ENCODE measurements at regions not wholly inside any gene's neighbourhood (a gene's known extent, or its start where the extent isn't known, plus 50 kb on each side); places are given as distances from the start of the nearest gene placed in this dataset.

DNA sequence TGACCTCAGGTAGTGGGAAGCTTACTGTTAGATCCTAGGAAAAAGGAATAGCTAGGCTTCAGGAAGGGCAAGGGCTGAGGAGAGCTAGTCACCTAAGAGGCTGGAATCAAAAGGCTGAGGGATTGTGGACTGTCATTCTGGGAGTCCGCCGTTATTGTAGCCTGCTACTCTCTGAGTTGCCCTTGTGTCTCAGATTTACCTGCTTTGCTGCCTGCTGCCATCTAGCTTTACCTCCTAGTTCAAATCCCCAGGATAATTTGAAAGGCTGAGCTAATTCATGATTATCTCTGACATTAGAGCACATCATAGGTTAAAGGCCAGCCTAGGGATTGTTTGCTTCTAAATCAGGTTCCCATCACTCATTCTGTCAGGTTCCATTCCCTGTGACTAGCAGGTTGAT lies 120.2 kb downstream of the FHIP1A start:
- TF ChIP-seq CTCF (IDR thresholded peaks at IDR 0.05), result peak in 1 of 7 experiments; percentile 5
- TF ChIP-seq POLR2A (IDR thresholded peaks at IDR 0.05), result no peak

Measured in body of pancreas (tissue), 4 donors.